Activated CD8-positive, alpha-beta memory T cell treated with anti-CD3 and anti-CD28 coated beads for 4 hours (primary cell): ENCODE measurements at regions not wholly inside any gene's neighbourhood (a gene's known extent, or its start where the extent isn't known, plus 50 kb on each side); places are given as distances from the start of the nearest gene placed in this dataset.
A peak's percentile ranks its signal among the peaks of the same experiment; 100 is the strongest.
"Not testable (repeated sequence)": the region's sequence is repeated elsewhere in the genome, so short reads cannot be mapped to it uniquely, and the experiment has no call there.

Source experiments
- DNase-seq, 2 donors: peaks; one replicate each; pipeline ENCODE4 v3.0.0-alpha.2; 2020; ENCODE audit warnings: low read depth in 2 of 2

GRCh38 chr10:126722726-126723125 lies 52.2 kb upstream of the C10orf90 start:
- no peak for DNase-seq

- no peak for DNase-seq
These were observed 52.7 kb upstream of the C10orf90 start for GRCh38 chr10:126723226-126723625.

GRCh38 chr10:126729314-126729870 lies 58.9 kb upstream of the C10orf90 start:
- no peak for DNase-seq

GRCh38 chr10:126730856-126731609 lies 60.5 kb upstream of the C10orf90 start:
- DNase-seq = no peak

- DNase-seq = no peak
These were observed 61.1 kb upstream of the C10orf90 start for GRCh38 chr10:126731610-126731990.

- no peak for DNase-seq
These were observed 61.8 kb upstream of the C10orf90 start for GRCh38 chr10:126732308-126732707.

- no peak for DNase-seq
These were observed 62.4 kb upstream of the C10orf90 start for GRCh38 chr10:126732868-126733267.

- DNase-seq = no peak
These were observed 63.5 kb upstream of the C10orf90 start for GRCh38 chr10:126734015-126734414.

- no peak for DNase-seq
These were observed 64.5 kb upstream of the C10orf90 start for GRCh38 chr10:126734967-126735366.

- no peak for DNase-seq
These were observed 65.6 kb upstream of the C10orf90 start for GRCh38 chr10:126736142-126736541.

GRCh38 chr10:126736727-126737126 lies 66.2 kb upstream of the C10orf90 start:
- no peak for DNase-seq

- DNase-seq = no peak
These were observed 67.5 kb upstream of the C10orf90 start for GRCh38 chr10:126738001-126738400.

GRCh38 chr10:126744571-126744970 lies 74.1 kb upstream of the C10orf90 start:
- DNase-seq = no peak

GRCh38 chr10:126749015-126749655 lies 78.6 kb upstream of the C10orf90 start:
- DNase-seq = peak in 1 of 2 donors; percentile 7

- no peak for DNase-seq
These were observed 84.5 kb upstream of the C10orf90 start for GRCh38 chr10:126754966-126755365.

- DNase-seq = no peak
These were observed 88.4 kb upstream of the C10orf90 start for GRCh38 chr10:126758867-126759266.

GRCh38 chr10:126759531-126759930 lies 89.0 kb upstream of the C10orf90 start:
- DNase-seq = no peak

- not testable (repeated sequence) for DNase-seq
These were observed 96.2 kb upstream of the C10orf90 start for GRCh38 chr10:126766646-126767045.

- DNase-seq = no peak
These were observed 100.3 kb upstream of the C10orf90 start for GRCh38 chr10:126770809-126771208.

GRCh38 chr10:126776168-126776567 lies 105.7 kb upstream of the C10orf90 start:
- no peak for DNase-seq

GRCh38 chr10:126777714-126778113 lies 107.2 kb upstream of the C10orf90 start:
- DNase-seq = no peak

GRCh38 chr10:126781450-126782216 lies 111.1 kb upstream of the C10orf90 start:
- DNase-seq = no peak
